SK-N-SH treated with all-trans-retinoic acid at 6 μM for 48 hours (cell line): ENCODE measurements at regions not wholly inside any gene's neighbourhood (a gene's known extent, or its start where the extent isn't known, plus 50 kb on each side); places are given as distances from the start of the nearest gene placed in this dataset.

ENCODE experiments used
- ATAC-seq: fragments of 200-7000 bp; cut with Tn5 transposase; 3 replicates; pipeline ENCODE4 v1.9.1; 2020; ENCODE audit warnings: mild to moderate bottlenecking, moderate library complexity
- ARNTL ChIP-seq: fragments of 450-650 bp; formaldehyde crosslinking; IDR thresholded peaks from 2 replicates; pipeline ENCODE4 v1.5.0; 2020; ENCODE audit warnings: low read depth, mild to moderate bottlenecking, moderate library complexity, borderline replicate concordance
- BACH2 ChIP-seq: fragments of 250-450 bp; sonication (Bioruptor Pico); IDR thresholded peaks from 2 replicates; pipeline ENCODE4 v1.9.0; 2021; ENCODE audit warnings: mild to moderate bottlenecking, borderline replicate concordance
- CSDC2 ChIP-seq: fragments of 250-450 bp; sonication (Bioruptor Pico); IDR thresholded peaks from 2 replicates; pipeline ENCODE4 v1.5.0; 2020; ENCODE audit warnings: mild to moderate bottlenecking, moderate library complexity
- ESRRG ChIP-seq: fragments of 250-450 bp; sonication (Bioruptor Pico); IDR thresholded peaks from 2 replicates; pipeline ENCODE4 v1.6.1; 2021; ENCODE audit warnings: mild to moderate bottlenecking
- GLIS3 ChIP-seq: fragments of 250-450 bp; sonication (Bioruptor Pico); IDR thresholded peaks from 2 replicates; pipeline ENCODE4 v1.5.0; 2020; ENCODE audit warnings: mild to moderate bottlenecking, moderate library complexity
- RARB ChIP-seq: fragments of 250-450 bp; sonication (Bioruptor Pico); IDR thresholded peaks from 2 replicates; pipeline ENCODE4 v1.8.0; 2021; ENCODE audit warnings: mild to moderate bottlenecking, moderate library complexity
- SNAI2 ChIP-seq: fragments of 250-450 bp; sonication (Bioruptor Pico); IDR thresholded peaks from 2 replicates; pipeline ENCODE4 v1.5.0; 2020; ENCODE audit warnings: mild to moderate bottlenecking, moderate library complexity
- TOX ChIP-seq: fragments of 250-450 bp; sonication (Bioruptor Pico); IDR thresholded peaks from 2 replicates; pipeline ENCODE4 v1.8.0; 2021; ENCODE audit warnings: mild to moderate bottlenecking, moderate library complexity, borderline replicate concordance
- ZC3H10 ChIP-seq: fragments of 250-450 bp; sonication (Bioruptor Pico); IDR thresholded peaks from 2 replicates; pipeline ENCODE4 v1.5.1; 2021; ENCODE audit warnings: mild to moderate bottlenecking, moderate library complexity
- ZFP30 ChIP-seq: fragments of 450-650 bp; formaldehyde crosslinking; IDR thresholded peaks from 2 replicates; pipeline ENCODE4 v1.5.0; 2022; ENCODE audit warnings: mild to moderate bottlenecking, moderate library complexity
- ZNF565 ChIP-seq: fragments of 450-650 bp; formaldehyde crosslinking; conservative IDR thresholded peaks from 2 replicates; pipeline ENCODE4 v1.5.0; 2020; ENCODE audit warnings: low read depth, mild to moderate bottlenecking, moderate library complexity
- ZNF70 ChIP-seq: fragments of 450-650 bp; formaldehyde crosslinking; IDR thresholded peaks from 2 replicates; pipeline ENCODE4 v1.5.0; 2020; ENCODE audit warnings: mild to moderate bottlenecking, moderate library complexity
- ZNF8 ChIP-seq: fragments of 450-650 bp; formaldehyde crosslinking; IDR thresholded peaks from 2 replicates; pipeline ENCODE4 v1.5.0; 2020; ENCODE audit warnings: mild to moderate bottlenecking, moderate library complexity
- TF ChIP-seq, protein P1 (sequence below): fragments of 250-450 bp; sonication (Bioruptor Pico); IDR thresholded peaks from 2 replicates; pipeline ENCODE4 v1.5.0; 2020; ENCODE audit warnings: mild to moderate bottlenecking, moderate library complexity
- TF ChIP-seq, protein P2 (sequence below): fragments of 250-450 bp; sonication (Bioruptor Pico); IDR thresholded peaks from 2 replicates; pipeline ENCODE4 v1.5.1; 2021; ENCODE audit warnings: mild to moderate bottlenecking, moderate library complexity
- TF ChIP-seq, protein P3 (sequence below): fragments of 250-450 bp; sonication (Bioruptor Pico); IDR thresholded peaks from 2 replicates; pipeline ENCODE4 v1.5.1; 2020; ENCODE audit warnings: low read depth, mild to moderate bottlenecking, moderate library complexity
- TF ChIP-seq, protein P4 (sequence below): fragments of 250-450 bp; sonication (Bioruptor Pico); IDR thresholded peaks from 2 replicates; pipeline ENCODE4 v1.8.0; 2020; ENCODE audit warnings: mild to moderate bottlenecking, moderate library complexity, borderline replicate concordance

DNA sequence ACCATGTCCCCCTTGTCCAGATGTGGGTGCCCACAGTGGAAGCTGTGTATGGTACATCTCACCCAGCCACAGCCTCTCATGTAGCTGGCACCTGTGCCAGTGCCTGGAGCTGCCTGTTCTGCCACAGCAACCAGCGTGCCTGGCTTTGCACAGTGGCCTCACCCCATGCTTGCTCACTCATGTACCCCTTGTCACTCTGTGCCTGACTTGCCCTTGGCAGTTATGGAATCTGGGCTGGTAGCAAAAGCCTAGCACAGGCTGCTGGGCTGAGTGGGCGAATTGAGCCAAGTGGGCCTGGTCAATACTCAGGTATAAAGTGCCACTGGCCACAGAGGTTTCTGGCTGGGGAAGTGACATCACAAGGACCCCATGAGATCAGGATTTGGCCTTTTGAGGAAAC is 264.2 kb downstream of the INSC start:
- no peak for TF ChIP-seq CSDC2
- no peak for TF ChIP-seq SNAI2 (CRISPR knock-in tag)
- no peak for TF ChIP-seq ZNF70 (CRISPR knock-in tag)
- no peak for TF ChIP-seq GLIS3 (CRISPR knock-in tag)
- TF ChIP-seq ZFP30 (CRISPR knock-in tag), result no peak
- TF ChIP-seq TOX (CRISPR knock-in tag), result no peak
- TF ChIP-seq, protein P1, sequence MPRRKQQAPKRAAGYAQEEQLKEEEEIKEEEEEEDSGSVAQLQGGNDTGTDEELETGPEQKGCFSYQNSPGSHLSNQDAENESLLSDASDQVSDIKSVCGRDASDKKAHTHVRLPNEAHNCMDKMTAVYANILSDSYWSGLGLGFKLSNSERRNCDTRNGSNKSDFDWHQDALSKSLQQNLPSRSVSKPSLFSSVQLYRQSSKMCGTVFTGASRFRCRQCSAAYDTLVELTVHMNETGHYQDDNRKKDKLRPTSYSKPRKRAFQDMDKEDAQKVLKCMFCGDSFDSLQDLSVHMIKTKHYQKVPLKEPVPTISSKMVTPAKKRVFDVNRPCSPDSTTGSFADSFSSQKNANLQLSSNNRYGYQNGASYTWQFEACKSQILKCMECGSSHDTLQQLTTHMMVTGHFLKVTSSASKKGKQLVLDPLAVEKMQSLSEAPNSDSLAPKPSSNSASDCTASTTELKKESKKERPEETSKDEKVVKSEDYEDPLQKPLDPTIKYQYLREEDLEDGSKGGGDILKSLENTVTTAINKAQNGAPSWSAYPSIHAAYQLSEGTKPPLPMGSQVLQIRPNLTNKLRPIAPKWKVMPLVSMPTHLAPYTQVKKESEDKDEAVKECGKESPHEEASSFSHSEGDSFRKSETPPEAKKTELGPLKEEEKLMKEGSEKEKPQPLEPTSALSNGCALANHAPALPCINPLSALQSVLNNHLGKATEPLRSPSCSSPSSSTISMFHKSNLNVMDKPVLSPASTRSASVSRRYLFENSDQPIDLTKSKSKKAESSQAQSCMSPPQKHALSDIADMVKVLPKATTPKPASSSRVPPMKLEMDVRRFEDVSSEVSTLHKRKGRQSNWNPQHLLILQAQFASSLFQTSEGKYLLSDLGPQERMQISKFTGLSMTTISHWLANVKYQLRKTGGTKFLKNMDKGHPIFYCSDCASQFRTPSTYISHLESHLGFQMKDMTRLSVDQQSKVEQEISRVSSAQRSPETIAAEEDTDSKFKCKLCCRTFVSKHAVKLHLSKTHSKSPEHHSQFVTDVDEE (CRISPR knock-in tag), result no peak
- no peak for TF ChIP-seq BACH2
- TF ChIP-seq, all 23 proteins: peak for 0
- no peak for ATAC-seq

DNA sequence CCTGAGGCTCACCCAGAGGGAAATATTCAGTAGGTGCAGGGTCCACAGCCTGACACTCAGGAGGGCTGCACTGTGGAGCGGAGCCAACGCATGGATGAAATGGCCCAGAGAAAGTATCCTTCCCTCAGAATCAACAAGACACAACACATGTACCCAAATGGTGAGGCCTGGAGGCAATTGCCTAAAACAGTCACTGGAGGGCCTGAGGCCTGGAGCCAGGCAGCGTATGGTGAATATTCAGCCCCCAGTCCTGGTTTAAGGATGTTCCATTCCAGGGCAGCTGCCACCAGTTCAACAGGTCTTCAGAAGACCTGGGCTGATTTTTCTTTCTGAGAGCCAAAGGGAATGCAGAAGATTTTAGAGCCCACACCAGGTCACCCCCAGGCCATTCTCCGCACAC is 264.8 kb downstream of the INSC start:
- no peak for TF ChIP-seq GLIS3 (CRISPR knock-in tag)
- ATAC-seq, result no peak

DNA sequence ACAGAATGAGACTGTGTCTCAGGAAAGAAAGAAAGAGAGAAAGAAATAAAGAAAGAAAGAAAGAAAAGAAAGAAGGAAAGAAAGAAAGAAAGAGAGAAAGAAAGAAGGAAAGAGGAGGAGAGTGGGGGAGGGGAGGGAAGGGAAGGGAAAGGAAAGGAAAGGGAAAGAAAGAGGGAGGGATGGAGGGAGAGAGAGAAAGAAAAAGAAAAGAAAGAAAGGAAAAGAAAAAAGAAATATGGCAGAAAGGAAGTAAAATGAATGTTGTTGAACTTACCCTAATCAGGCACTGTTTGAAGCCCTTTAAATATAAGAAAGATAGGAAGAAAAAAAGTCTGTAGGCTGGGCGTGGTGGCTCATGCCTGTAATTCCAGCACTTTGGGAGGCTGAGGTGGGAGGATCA is 276.1 kb downstream of the INSC start:
- TF ChIP-seq, protein P1 (CRISPR knock-in tag), result no peak
- TF ChIP-seq CSDC2 (no peak), BACH2 (no peak), ZC3H10 (no peak), ZNF8 (CRISPR knock-in tag) (no peak), ZNF70 (CRISPR knock-in tag) (no peak), ARNTL (no peak), RARB (no peak), ZNF565 (CRISPR knock-in tag) (no peak), TOX (CRISPR knock-in tag) (no peak)
- TF ChIP-seq, protein P2, sequence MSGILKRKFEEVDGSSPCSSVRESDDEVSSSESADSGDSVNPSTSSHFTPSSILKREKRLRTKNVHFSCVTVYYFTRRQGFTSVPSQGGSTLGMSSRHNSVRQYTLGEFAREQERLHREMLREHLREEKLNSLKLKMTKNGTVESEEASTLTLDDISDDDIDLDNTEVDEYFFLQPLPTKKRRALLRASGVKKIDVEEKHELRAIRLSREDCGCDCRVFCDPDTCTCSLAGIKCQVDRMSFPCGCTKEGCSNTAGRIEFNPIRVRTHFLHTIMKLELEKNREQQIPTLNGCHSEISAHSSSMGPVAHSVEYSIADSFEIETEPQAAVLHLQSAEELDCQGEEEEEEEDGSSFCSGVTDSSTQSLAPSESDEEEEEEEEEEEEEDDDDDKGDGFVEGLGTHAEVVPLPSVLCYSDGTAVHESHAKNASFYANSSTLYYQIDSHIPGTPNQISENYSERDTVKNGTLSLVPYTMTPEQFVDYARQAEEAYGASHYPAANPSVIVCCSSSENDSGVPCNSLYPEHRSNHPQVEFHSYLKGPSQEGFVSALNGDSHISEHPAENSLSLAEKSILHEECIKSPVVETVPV, result no peak
- TF ChIP-seq, protein P3, sequence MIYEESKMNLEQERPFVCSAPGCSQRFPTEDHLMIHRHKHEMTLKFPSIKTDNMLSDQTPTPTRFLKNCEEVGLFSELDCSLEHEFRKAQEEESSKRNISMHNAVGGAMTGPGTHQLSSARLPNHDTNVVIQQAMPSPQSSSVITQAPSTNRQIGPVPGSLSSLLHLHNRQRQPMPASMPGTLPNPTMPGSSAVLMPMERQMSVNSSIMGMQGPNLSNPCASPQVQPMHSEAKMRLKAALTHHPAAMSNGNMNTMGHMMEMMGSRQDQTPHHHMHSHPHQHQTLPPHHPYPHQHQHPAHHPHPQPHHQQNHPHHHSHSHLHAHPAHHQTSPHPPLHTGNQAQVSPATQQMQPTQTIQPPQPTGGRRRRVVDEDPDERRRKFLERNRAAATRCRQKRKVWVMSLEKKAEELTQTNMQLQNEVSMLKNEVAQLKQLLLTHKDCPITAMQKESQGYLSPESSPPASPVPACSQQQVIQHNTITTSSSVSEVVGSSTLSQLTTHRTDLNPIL (CRISPR knock-in tag), result no peak
- TF ChIP-seq, protein P4, sequence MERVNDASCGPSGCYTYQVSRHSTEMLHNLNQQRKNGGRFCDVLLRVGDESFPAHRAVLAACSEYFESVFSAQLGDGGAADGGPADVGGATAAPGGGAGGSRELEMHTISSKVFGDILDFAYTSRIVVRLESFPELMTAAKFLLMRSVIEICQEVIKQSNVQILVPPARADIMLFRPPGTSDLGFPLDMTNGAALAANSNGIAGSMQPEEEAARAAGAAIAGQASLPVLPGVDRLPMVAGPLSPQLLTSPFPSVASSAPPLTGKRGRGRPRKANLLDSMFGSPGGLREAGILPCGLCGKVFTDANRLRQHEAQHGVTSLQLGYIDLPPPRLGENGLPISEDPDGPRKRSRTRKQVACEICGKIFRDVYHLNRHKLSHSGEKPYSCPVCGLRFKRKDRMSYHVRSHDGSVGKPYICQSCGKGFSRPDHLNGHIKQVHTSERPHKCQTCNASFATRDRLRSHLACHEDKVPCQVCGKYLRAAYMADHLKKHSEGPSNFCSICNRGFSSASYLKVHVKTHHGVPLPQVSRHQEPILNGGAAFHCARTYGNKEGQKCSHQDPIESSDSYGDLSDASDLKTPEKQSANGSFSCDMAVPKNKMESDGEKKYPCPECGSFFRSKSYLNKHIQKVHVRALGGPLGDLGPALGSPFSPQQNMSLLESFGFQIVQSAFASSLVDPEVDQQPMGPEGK (CRISPR knock-in tag), result no peak
- ATAC-seq, result no peak

DNA sequence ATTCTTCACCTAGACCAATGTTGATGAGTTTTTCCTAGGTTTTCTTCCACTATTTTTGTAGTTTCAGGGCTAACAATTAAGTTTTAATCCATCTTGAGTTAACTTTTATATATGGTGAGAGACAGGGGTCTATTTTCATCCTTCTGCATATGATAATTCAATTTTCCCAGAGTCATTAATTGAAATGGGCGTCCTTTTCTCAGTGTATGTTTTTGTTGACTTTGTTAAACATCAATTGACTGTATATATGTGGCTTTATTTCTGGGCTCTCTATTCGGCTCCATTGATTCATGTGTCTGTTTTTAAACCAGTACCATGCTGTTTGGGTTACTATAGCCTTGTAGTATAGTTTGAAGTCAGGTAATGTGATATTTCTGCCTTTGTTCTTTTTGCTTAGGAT is 282.1 kb downstream of the INSC start:
- TF ChIP-seq ZNF8 (CRISPR knock-in tag) (no peak), ZNF565 (CRISPR knock-in tag) (no peak), TOX (CRISPR knock-in tag) (no peak), SNAI2 (CRISPR knock-in tag) (no peak), ESRRG (CRISPR knock-in tag) (no peak)
- TF ChIP-seq, protein P1 (CRISPR knock-in tag), result no peak
- TF ChIP-seq, protein P2, result no peak
- no peak for ATAC-seq
